Liver (tissue), 8 donors: ENCODE measurements at regions not wholly inside any gene's neighbourhood (a gene's known extent, or its start where the extent isn't known, plus 50 kb on each side); places are given as distances from the start of the nearest gene placed in this dataset.

Experiments used
- DNase-seq: peaks from one replicate; pipeline ENCODE4 v3.0.0-alpha.2; 2017; ENCODE audit warnings: low spot score
- H3K27ac ChIP-seq, 2 donors: one replicate each; pipeline ENCODE4 v1.7.0; 2013; ENCODE audit warnings: inconsistent platforms in 2 of 2, low read length in 2 of 2, control low read depth in 1 of 2, low read depth in 1 of 2, mild to moderate bottlenecking in 1 of 2
- H3K27me3 ChIP-seq, 4 donors: one replicate each; pipeline versions ENCODE4 v1.6.1 to v1.7.0; 2013; ENCODE audit warnings: low read length in 3 of 4, inconsistent platforms in 1 of 4, mild to moderate bottlenecking in 1 of 4, moderate library complexity in 1 of 4; ENCODE audit not compliant: control insufficient read depth in 4 of 4, insufficient read depth in 4 of 4
- H3K36me3 ChIP-seq, 4 donors: one replicate each; pipeline versions ENCODE4 v1.6.1 to v1.7.0; 2013; ENCODE audit warnings: low read length in 3 of 4, mild to moderate bottlenecking in 3 of 4, low read depth in 1 of 4, moderate library complexity in 1 of 4; ENCODE audit not compliant: control insufficient read depth in 4 of 4, insufficient read depth in 3 of 4
- H3K4me1 ChIP-seq, 4 donors: one replicate each; pipeline versions ENCODE4 v1.6.1 to v1.7.0; 2013; ENCODE audit warnings: low read length in 3 of 4, mild to moderate bottlenecking in 3 of 4, moderate library complexity in 1 of 4; ENCODE audit not compliant: control insufficient read depth in 4 of 4, insufficient read depth in 4 of 4
- H3K4me3 ChIP-seq, 3 donors: one replicate each; pipeline versions ENCODE4 v1.6.1 to v1.7.0; 2013; ENCODE audit warnings: low read length in 3 of 3, control low read depth in 1 of 3, low read depth in 1 of 3, mild to moderate bottlenecking in 1 of 3
- H3K9ac ChIP-seq, 2 donors: one replicate each; pipeline ENCODE4 v1.7.0; 2013; ENCODE audit warnings: low read length in 2 of 2, mild to moderate bottlenecking in 2 of 2, moderate library complexity in 2 of 2, control low read depth in 1 of 2, low read depth in 1 of 2
- H3K9me3 ChIP-seq, 4 donors: one replicate each; pipeline versions ENCODE4 v1.6.1 to v1.7.0; 2013; ENCODE audit warnings: low read length in 3 of 4; ENCODE audit not compliant: control insufficient read depth in 4 of 4
- CTCF ChIP-seq: fragments of 150-350 bp; IDR thresholded peaks from 2 replicates; pipeline ENCODE4 v1.5.1; 2017; ENCODE audit warnings: improper control_type of control experiment, low read depth, low read length; ENCODE audit not compliant: missing input control
- EGR1 ChIP-seq, 2 donors: IDR thresholded peaks; 2 replicates each; pipeline ENCODE4 v1.6.1; 2016 to 2018; ENCODE audit warnings: antibody characterized with exemption in 2 of 2, low read depth in 2 of 2
- FOXA1 ChIP-seq: IDR thresholded peaks from 2 replicates; pipeline ENCODE4 v1.6.1; 2016; ENCODE audit warnings: antibody characterized with exemption
- FOXA2 ChIP-seq: IDR thresholded peaks from 2 replicates; pipeline ENCODE4 v1.6.1; 2016; ENCODE audit warnings: antibody characterized with exemption
- GABPA ChIP-seq, 2 donors: IDR thresholded peaks in 1 of 2; conservative IDR thresholded peaks in 1 of 2; 2 replicates each; pipeline ENCODE4 v1.6.1; 2016; ENCODE audit warnings: antibody characterized with exemption in 2 of 2, mild to moderate bottlenecking in 1 of 2, moderate library complexity in 1 of 2
- HNF4A ChIP-seq, 2 donors: conservative IDR thresholded peaks; 2 replicates each; pipeline ENCODE4 v1.6.1; 2016; ENCODE audit warnings: antibody characterized with exemption in 2 of 2, mild to moderate bottlenecking in 2 of 2
- HNF4G ChIP-seq: IDR thresholded peaks from 2 replicates; pipeline ENCODE4 v1.6.1; 2016; ENCODE audit warnings: antibody characterized with exemption
- JUND ChIP-seq, 2 donors: IDR thresholded peaks; 2 replicates each; pipeline ENCODE4 v1.6.1; 2016; ENCODE audit warnings: antibody characterized with exemption in 2 of 2
- NR2F2 ChIP-seq: IDR thresholded peaks from 2 replicates; pipeline ENCODE4 v1.6.1; 2016; ENCODE audit warnings: antibody characterized with exemption
- RAD21 ChIP-seq, 2 donors: IDR thresholded peaks; 2 replicates each; pipeline ENCODE4 v1.6.1; 2016; ENCODE audit warnings: antibody characterized with exemption in 2 of 2, mild to moderate bottlenecking in 2 of 2
- REST ChIP-seq: IDR thresholded peaks from 2 replicates; pipeline ENCODE4 v1.6.1; 2016; ENCODE audit warnings: antibody characterized with exemption, mild to moderate bottlenecking
- RXRA ChIP-seq, 2 donors: IDR thresholded peaks; 2 replicates each; pipeline ENCODE4 v1.6.1; 2017 to 2018; ENCODE audit warnings: antibody characterized with exemption in 2 of 2, mild to moderate bottlenecking in 1 of 2
- SP1 ChIP-seq: IDR thresholded peaks from 2 replicates; pipeline ENCODE4 v1.6.1; 2018; ENCODE audit warnings: antibody characterized with exemption, mild to moderate bottlenecking
- TAF1 ChIP-seq: conservative IDR thresholded peaks from 2 replicates; pipeline ENCODE4 v1.6.1; 2016; ENCODE audit warnings: antibody characterized with exemption, mild to moderate bottlenecking
- YY1 ChIP-seq: IDR thresholded peaks from 2 replicates; pipeline ENCODE4 v1.6.1; 2016; ENCODE audit warnings: antibody characterized with exemption, mild to moderate bottlenecking
- WGBS: extraction: QIAGEN DNeasy Blood & Tissue Kit; methylation state at CpG from one replicate; pipeline ENCODE4 v1.1.7; 2013; 5-methylcytosine and 5-hydroxymethylcytosine counted together
- TF ChIP-seq, protein P1 (sequence below): IDR thresholded peaks from 2 replicates; pipeline ENCODE4 v1.6.1; 2016; ENCODE audit warnings: antibody characterized with exemption
- TF ChIP-seq, protein P2 (sequence below): IDR thresholded peaks from 2 replicates; pipeline ENCODE4 v1.6.1; 2016; ENCODE audit warnings: antibody characterized with exemption
- TF ChIP-seq, protein P3 (sequence below): IDR thresholded peaks from 2 replicates; pipeline ENCODE4 v1.6.1; 2016; ENCODE audit warnings: antibody characterized with exemption
- donor health status: healthy.
- donor health status: healthy.
- donor health status: healthy.
- donor health status: healthy.
- donor health status: healthy.

DNA sequence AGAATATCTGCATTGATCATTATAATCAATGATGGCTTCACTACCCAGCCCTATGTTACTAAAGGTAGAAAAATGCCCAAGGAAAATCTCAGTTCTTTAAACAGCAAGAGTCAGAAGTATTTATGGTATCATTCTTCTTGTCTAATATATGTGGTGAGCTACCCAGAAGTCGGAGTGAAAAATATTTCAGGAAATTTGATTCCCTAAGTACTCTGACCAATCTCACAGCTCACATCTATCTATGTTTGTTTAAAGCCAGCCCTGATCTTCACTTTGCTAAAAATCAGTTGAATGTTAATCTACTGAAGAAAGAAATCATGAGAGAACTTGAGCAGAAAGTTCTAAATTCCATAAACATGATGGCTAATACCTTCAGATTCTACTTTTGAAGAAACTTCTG lies 522.9 kb upstream of the SLIT2 start (continued):
- no peak for TF ChIP-seq CTCF
- no peak for TF ChIP-seq SP1
- TF ChIP-seq RXRA (IDR thresholded peaks at IDR 0.05): no peak
- no peak for TF ChIP-seq NR2F2
- TF ChIP-seq EGR1 (IDR thresholded peaks at IDR 0.05; ENCODE audit: low read depth in 2 of 2): no peak
- no peak for TF ChIP-seq FOXA1
- TF ChIP-seq, protein P1, sequence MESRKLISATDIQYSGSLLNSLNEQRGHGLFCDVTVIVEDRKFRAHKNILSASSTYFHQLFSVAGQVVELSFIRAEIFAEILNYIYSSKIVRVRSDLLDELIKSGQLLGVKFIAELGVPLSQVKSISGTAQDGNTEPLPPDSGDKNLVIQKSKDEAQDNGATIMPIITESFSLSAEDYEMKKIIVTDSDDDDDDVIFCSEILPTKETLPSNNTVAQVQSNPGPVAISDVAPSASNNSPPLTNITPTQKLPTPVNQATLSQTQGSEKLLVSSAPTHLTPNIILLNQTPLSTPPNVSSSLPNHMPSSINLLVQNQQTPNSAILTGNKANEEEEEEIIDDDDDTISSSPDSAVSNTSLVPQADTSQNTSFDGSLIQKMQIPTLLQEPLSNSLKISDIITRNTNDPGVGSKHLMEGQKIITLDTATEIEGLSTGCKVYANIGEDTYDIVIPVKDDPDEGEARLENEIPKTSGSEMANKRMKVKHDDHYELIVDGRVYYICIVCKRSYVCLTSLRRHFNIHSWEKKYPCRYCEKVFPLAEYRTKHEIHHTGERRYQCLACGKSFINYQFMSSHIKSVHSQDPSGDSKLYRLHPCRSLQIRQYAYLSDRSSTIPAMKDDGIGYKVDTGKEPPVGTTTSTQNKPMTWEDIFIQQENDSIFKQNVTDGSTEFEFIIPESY: no peak

DNA sequence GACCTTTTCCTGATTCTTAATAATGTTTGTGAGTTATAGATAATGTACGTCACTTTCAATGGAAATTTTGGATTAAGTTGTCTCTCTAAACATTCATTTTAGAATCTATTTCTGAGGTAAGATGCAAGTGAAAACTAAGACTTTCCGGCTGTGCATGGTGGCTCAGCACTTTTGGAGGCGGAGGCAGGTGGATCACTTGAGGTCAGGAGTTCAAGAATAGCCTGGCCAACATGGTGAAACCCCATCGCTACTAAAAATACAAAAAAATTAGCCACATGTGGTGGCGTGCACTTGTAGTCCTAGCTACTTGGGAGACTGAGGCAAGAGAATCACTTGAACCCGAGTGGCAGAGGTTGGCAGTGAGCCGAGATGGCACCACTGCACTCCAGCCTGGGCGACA lies 524.6 kb upstream of the SLIT2 start:
- Histone ChIP-seq H3K4me3 (no peak overlapping the region), H3K27me3 (no peaks in the 10 kb centered on the region), H3K27ac (no peak overlapping the region), H3K9me3 (peaks cover 0 to 5% (median 0%) of the 10 kb centered on the region in 4 donors), H3K36me3 (no peaks in the 10 kb centered on the region), H3K9ac (no peak overlapping the region), H3K4me1 (no peaks in the 10 kb centered on the region)
- TF ChIP-seq FOXA2 (no peak), JUND (IDR thresholded peaks at IDR 0.05) (no peak), GABPA (IDR thresholded peaks at IDR 0.05 in 1 of 2, conservative IDR thresholded peaks at IDR 0.05 in 1 of 2) (no peak), EGR1 (IDR thresholded peaks at IDR 0.05; ENCODE audit: low read depth in 2 of 2) (no peak), RXRA (IDR thresholded peaks at IDR 0.05) (no peak), YY1 (no peak), SP1 (no peak), REST (no peak), CTCF (no peak), FOXA1 (no peak), TAF1 (no peak), NR2F2 (no peak), HNF4A (conservative IDR thresholded peaks at IDR 0.05) (no peak), RAD21 (IDR thresholded peaks at IDR 0.05) (no peak), HNF4G (no peak)
- TF ChIP-seq, protein P2, sequence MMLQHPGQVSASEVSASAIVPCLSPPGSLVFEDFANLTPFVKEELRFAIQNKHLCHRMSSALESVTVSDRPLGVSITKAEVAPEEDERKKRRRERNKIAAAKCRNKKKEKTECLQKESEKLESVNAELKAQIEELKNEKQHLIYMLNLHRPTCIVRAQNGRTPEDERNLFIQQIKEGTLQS: no peak
- TF ChIP-seq, protein P3, sequence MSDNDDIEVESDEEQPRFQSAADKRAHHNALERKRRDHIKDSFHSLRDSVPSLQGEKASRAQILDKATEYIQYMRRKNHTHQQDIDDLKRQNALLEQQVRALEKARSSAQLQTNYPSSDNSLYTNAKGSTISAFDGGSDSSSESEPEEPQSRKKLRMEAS: no peak
- TF ChIP-seq, protein P1: no peak
- DNase-seq: no peak
- WGBS: 87% methylated on average over 8 of the region's 8 CpGs
